Body of pancreas (tissue), 4 donors: ENCODE measurements at regions not wholly inside any gene's neighbourhood (a gene's known extent, or its start where the extent isn't known, plus 50 kb on each side); places are given as distances from the start of the nearest gene placed in this dataset.

ENCODE experiments used
- ATAC-seq: fragments of 150-250 bp; one replicate; pipeline ENCODE4 v1.9.1; 2016
- DNase-seq, 4 donors: peaks; one replicate each; pipeline ENCODE4 v3.0.0-alpha.2; 2019
- H3K27ac ChIP-seq, 4 donors: fragments of 200-600 bp; sonication (generic); 1 replicate in 3 of 4; 2 replicates in 1 of 4; pipeline versions ENCODE4 v1.5.1 to v1.6.1; 2016 to 2019; ENCODE audit warnings: mild to moderate bottlenecking in 1 of 4, mixed read lengths in 1 of 4, moderate library complexity in 1 of 4
- H3K27me3 ChIP-seq, 2 donors: fragments of 200-600 bp; sonication (generic); one replicate each; pipeline ENCODE4 v1.6.0; 2016; ENCODE audit warnings: mild to moderate bottlenecking in 1 of 2
- H3K36me3 ChIP-seq, 2 donors: fragments of 200-600 bp; sonication (generic); replicated peaks in 1 of 2; 2 replicates each; pipeline ENCODE4 v1.5.1; 2016; ENCODE audit warnings: low read depth in 2 of 2; ENCODE audit not compliant: insufficient read depth in 1 of 2
- H3K4me1 ChIP-seq: fragments of 200-600 bp; sonication (generic); one replicate; pipeline ENCODE4 v1.6.0; 2016
- H3K4me3 ChIP-seq, 2 donors: fragments of 200-600 bp; sonication (generic); 1 replicate in 1 of 2; 2 replicates in 1 of 2; pipeline ENCODE4 v1.5.1; 2016 to 2019
- H3K9me3 ChIP-seq, 3 donors: fragments of 200-600 bp; sonication (generic); 1 replicate in 2 of 3; 2 replicates in 1 of 3; pipeline ENCODE4 v1.5.1; 2016
- CTCF ChIP-seq, 7 experiments: fragments of 450-650 bp in 4 of 7; fragments of 200-600 bp in 3 of 7; sonication (generic) in 3 of 7; IDR thresholded peaks; one replicate each; pipeline ENCODE4 v1.5.1; 2016 to 2019; ENCODE audit warnings: antibody characterized with exemption in 7 of 7
- POLR2A ChIP-seq, 3 donors: fragments of 450-650 bp; IDR thresholded peaks; one replicate each; pipeline ENCODE4 v1.6.1; 2016; ENCODE audit warnings: antibody characterized with exemption in 3 of 3, mild to moderate bottlenecking in 2 of 3
- WGBS, 2 donors: methylation state at CpG; one replicate each; pipeline ENCODE4 v1.1.5; 2017; 5-methylcytosine and 5-hydroxymethylcytosine counted together
- intact Hi-C: fragments of 100-400 bp; cut with DNase I; formaldehyde crosslinking; loops from one replicate; pipeline ENCODE4 v1.15.1; 2023

GRCh38 chr13:82878536-82878935, 1003.7 kb downstream of the SLITRK1 start:
- Histone ChIP-seq H3K36me3 (no peaks in the 10 kb centered on the region), H3K27me3 (no peaks in the 10 kb centered on the region), H3K4me3 (no peak overlapping the region), H3K27ac (no peak overlapping the region), H3K9me3 (no peaks in the 10 kb centered on the region), H3K4me1 (no peaks in the 10 kb centered on the region)
- DNase-seq (no peak), ATAC-seq (no peak)
- intact Hi-C loops = no loop called here
- TF ChIP-seq POLR2A (IDR thresholded peaks at IDR 0.05) (no peak), CTCF (IDR thresholded peaks at IDR 0.05) (no peak)

- Histone ChIP-seq H3K27ac (no peak overlapping the region), H3K36me3 (no peaks in the 10 kb centered on the region), H3K27me3 (no peaks in the 10 kb centered on the region), H3K4me3 (no peak overlapping the region), H3K4me1 (no peaks in the 10 kb centered on the region), H3K9me3 (no peaks in the 10 kb centered on the region)
- 44 to 58% methylated on average over 2 of the region's 2 CpGs for WGBS, 2 donors
- ATAC-seq = no peak
- DNase-seq = no peak
- intact Hi-C loops = no loop called here
- TF ChIP-seq POLR2A (IDR thresholded peaks at IDR 0.05) (no peak), CTCF (IDR thresholded peaks at IDR 0.05) (no peak)
Observed at GRCh38 chr13:82867284-82867683, 1015.0 kb downstream of the SLITRK1 start.

GRCh38 chr13:82850644-82851043, 1031.6 kb downstream of the SLITRK1 start:
- no peak overlapping the region for H3K27ac ChIP-seq
- no peaks in the 10 kb centered on the region for H3K36me3 ChIP-seq
- H3K9me3 ChIP-seq = no peaks in the 10 kb centered on the region
- TF ChIP-seq POLR2A (IDR thresholded peaks at IDR 0.05) (no peak), CTCF (IDR thresholded peaks at IDR 0.05) (no peak)
- no peaks in the 10 kb centered on the region for H3K27me3 ChIP-seq
- H3K4me1 ChIP-seq = no peaks in the 10 kb centered on the region
- no peak for ATAC-seq
- DNase-seq = no peak
- intact Hi-C loops = no loop called here
- H3K4me3 ChIP-seq = no peak overlapping the region

DNA sequence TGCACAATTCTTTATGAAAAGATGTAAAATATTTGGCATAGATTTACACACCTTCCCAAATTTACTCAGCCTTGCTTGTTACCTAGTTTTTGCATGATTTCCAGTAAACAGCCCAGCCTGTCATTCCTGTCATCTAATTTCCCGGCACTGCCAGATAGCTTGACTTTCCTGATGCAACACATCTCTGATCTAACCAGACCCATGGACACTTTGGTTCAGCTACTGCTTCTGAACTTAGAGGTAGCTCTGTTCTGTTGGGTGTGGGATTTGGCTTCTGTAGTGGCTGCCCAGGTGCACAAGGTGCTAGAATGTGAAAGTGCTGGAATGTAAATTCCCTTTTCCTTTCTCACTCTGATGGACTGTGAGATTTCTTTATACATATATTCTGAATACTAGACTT, 1033.5 kb downstream of the SLITRK1 start:
- ATAC-seq (no peak), DNase-seq (no peak)
- H3K4me1 ChIP-seq = no peaks in the 10 kb centered on the region
- H3K9me3 ChIP-seq = no peaks in the 10 kb centered on the region
- intact Hi-C loops = no loop called here
- H3K4me3 ChIP-seq = no peak overlapping the region
- H3K36me3 ChIP-seq = no peaks in the 10 kb centered on the region
- WGBS, 2 donors = 41 to 61% methylated on average over 1 of the region's 1 CpG
- TF ChIP-seq CTCF (IDR thresholded peaks at IDR 0.05) (no peak), POLR2A (IDR thresholded peaks at IDR 0.05) (no peak)
- no peaks in the 10 kb centered on the region for H3K27me3 ChIP-seq
- no peak overlapping the region for H3K27ac ChIP-seq

DNA sequence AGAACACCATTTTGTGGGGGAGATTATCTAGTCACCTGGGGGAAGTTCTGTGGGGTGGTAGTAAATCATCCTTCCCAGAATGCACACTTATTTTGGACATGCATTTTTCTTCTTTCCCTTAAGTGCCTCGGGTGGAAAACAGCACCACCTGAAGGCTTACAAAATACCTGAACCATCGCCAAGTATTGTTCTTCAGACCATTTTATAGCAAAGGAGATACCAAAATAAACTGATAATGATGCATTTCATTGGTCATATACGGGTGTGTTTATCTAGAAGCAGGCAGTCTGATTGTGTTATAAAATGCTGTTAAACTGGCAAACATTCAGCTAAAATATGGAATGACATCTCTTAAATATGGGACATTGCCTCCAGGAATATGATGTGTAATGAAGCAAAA, 1034.7 kb downstream of the SLITRK1 start:
- no peak for TF ChIP-seq CTCF (IDR thresholded peaks at IDR 0.05)
- no peak for TF ChIP-seq POLR2A (IDR thresholded peaks at IDR 0.05)
- Histone ChIP-seq H3K4me3 (no peak overlapping the region), H3K36me3 (no peaks in the 10 kb centered on the region), H3K27ac (no peak overlapping the region), H3K4me1 (no peaks in the 10 kb centered on the region), H3K27me3 (no peaks in the 10 kb centered on the region), H3K9me3 (no peaks in the 10 kb centered on the region)
- DNase-seq (no peak), ATAC-seq (no peak)
- intact Hi-C loops = no loop called here
- 39 to 45% methylated on average over 3 of the region's 3 CpGs for WGBS, 2 donors
